ENCODE measurements at regions not wholly inside any gene's neighbourhood (a gene's known extent, or its start where the extent isn't known, plus 50 kb on each side); places are given as distances from the start of the nearest gene placed in this dataset.

DNA sequence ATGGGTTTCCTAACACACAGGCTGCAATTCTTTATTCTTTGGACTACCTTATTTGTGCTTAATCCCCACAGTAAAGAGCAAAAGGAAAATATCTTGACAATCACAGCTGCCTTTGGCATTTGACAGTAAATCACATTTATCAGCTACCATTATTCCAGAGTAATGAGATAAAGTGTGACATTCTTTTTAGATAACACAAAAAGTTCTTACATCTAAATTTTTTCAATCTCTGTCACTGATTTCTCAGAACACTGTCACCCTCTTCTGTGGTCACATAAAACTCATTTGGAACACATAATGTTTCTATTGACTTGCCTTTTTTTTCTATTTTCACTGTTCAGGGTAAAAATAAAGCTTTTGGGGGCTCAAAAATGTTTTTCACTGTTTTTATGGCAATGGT, 484.6 kb downstream of the LTN1 start:
- TF ChIP-seq Cebpa-rat (IDR thresholded peaks at IDR 0.05), result no peak
- Histone ChIP-seq H3K4me3 (no peak overlapping the region), H3K27me3 (no peaks in the 10 kb centered on the region), H3K9ac (no peak overlapping the region), H3K9me3 (peaks cover 17% of the 10 kb centered on the region), H3K27ac (no peak overlapping the region), H3K4me1 (no peaks in the 10 kb centered on the region), H3K4me2 (no peak overlapping the region), H4K20me1 (no peaks in the 10 kb centered on the region), H3K36me3 (no peaks in the 10 kb centered on the region)

DNA sequence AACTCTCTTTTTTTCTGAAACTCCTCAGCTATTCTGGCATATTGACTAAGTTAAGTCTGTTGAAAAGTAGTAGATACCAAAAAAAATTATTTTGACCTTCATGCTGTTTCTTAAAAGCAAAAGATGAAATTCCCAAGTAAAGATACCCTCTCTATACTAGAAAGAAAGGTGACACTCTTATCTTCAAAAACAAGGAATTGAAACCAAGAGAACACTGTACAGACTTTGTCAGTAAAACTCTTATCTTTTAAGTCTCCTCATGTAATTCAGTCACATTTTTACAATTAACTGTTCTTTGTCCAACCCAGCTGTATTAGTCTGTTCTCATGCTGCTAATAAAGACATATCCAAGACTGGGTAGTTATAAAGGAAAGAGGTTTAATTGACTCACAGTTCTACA, 496.2 kb downstream of the LTN1 start:
- no peaks in the 10 kb centered on the region for H3K36me3 ChIP-seq
- no peaks in the 10 kb centered on the region for H3K27me3 ChIP-seq
- no peak for TF ChIP-seq Cebpa-rat (IDR thresholded peaks at IDR 0.05)
- no peaks in the 10 kb centered on the region for H4K20me1 ChIP-seq
- H3K4me2 ChIP-seq, result no peak overlapping the region
- no peaks in the 10 kb centered on the region for H3K4me1 ChIP-seq
- no peaks in the 10 kb centered on the region for H3K9me3 ChIP-seq
- no peak overlapping the region for H3K9ac ChIP-seq
- no peak overlapping the region for H3K27ac ChIP-seq
- H3K4me3 ChIP-seq, result no peak overlapping the region

DNA sequence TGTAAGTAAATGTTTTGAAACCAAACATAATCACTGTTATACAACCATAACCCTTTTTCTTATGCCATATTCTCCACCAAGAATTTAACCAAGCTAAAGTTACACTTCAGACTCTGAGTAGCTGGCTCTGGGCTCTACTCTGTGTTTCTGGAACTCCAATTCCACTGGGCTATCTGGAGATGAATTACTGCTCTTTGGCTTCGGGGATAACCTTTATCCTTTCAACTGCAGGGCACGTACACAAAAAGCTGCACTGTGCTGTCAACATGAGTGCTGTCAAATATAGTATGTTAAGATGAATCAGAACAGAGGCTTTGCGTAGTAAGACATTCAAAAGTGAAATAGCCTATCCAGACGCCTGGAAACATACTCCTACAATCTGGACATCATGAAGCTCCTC, 500.6 kb downstream of the LTN1 start:
- Histone ChIP-seq H3K27ac (no peak overlapping the region), H3K27me3 (no peaks in the 10 kb centered on the region), H3K9ac (no peak overlapping the region), H3K9me3 (no peaks in the 10 kb centered on the region), H3K4me2 (no peak overlapping the region), H3K4me1 (no peaks in the 10 kb centered on the region), H4K20me1 (no peaks in the 10 kb centered on the region), H3K36me3 (no peaks in the 10 kb centered on the region), H3K4me3 (no peak overlapping the region)
- TF ChIP-seq Cebpa-rat (IDR thresholded peaks at IDR 0.05), result no peak

DNA sequence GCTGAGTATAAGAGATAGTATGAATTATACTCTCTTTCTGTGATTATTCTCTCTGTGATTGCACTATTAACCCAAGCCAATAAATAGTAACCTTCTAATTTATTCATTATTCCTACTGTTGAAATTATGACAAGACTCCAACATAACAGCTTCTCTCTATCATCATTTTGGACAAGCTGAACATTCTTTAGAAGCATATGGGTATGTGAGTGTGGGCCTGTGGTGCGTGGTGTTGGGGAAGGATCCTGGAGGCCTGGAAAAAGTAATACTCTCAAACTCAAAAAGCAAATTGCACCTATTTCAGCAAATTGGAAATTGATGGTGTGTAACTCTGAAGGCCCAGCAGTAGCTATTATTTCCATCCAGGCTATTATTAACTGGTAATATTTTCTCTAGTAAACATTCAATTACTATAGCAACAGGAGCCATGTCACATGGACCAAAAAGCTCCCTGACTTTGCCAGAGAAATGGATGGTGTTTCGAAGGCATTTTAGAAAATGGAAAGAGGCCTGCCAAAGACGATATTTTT, 502.8 kb downstream of the LTN1 start:
- no peaks in the 10 kb centered on the region for H4K20me1 ChIP-seq
- H3K4me1 ChIP-seq, result no peaks in the 10 kb centered on the region
- H3K27me3 ChIP-seq, result no peaks in the 10 kb centered on the region
- no peak overlapping the region for H3K4me3 ChIP-seq
- H3K9me3 ChIP-seq, result no peaks in the 10 kb centered on the region
- H3K9ac ChIP-seq, result no peak overlapping the region
- H3K4me2 ChIP-seq, result no peak overlapping the region
- H3K36me3 ChIP-seq, result no peaks in the 10 kb centered on the region
- no peak for TF ChIP-seq Cebpa-rat (IDR thresholded peaks at IDR 0.05)
- no peak overlapping the region for H3K27ac ChIP-seq

DNA sequence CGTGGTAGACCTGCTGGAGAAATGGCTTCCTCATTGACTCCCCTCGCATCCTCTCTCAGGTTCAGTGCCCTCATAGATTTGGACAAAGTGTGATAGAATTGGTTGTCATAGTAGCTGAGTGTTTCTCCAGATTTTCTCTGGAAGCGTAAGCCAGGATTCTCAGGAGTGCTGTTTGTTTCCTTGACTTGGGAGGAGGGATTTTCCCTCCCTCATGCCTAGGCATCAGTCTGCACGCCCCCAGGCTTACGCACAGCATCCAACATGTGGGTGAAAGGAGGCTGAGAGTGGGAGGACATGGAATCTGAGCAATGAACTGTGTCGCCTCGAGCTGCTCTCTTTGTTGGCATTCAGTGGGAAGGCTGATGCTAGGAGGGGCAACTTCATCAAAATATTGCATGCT, 503.5 kb downstream of the LTN1 start:
- no peaks in the 10 kb centered on the region for H4K20me1 ChIP-seq
- no peaks in the 10 kb centered on the region for H3K27me3 ChIP-seq
- H3K4me3 ChIP-seq, result no peak overlapping the region
- H3K4me2 ChIP-seq, result no peak overlapping the region
- H3K9ac ChIP-seq, result no peak overlapping the region
- H3K36me3 ChIP-seq, result no peaks in the 10 kb centered on the region
- no peak for TF ChIP-seq Cebpa-rat (IDR thresholded peaks at IDR 0.05)
- no peaks in the 10 kb centered on the region for H3K4me1 ChIP-seq
- no peak overlapping the region for H3K27ac ChIP-seq
- H3K9me3 ChIP-seq, result no peaks in the 10 kb centered on the region

DNA sequence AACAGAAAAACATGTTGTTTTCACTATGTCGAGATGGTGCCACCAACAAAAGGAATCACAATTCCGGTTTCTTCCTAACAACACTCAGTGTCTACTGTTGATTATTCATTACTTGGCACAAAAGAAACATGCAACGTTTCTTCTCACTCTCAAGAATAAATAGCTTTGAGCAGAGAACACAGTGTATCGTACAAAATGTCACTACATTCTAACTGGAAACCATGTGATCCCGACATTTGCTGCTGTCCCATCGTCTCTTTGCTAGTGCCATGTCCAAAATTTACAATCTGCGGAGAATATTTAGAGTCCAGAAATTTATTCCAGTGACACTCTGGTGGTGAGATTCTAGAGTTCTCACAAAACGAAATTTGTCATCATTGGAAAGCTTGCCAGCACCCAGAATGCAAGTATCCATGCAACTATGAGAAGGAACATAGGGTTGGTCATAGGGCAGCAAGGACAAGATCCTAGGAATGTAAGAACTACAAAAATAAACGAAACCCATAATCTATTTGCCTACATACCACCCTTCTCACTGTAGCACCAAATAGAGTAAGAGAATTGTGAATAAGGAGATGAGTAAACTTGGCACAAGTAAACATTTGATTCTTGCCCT, 505.1 kb downstream of the LTN1 start:
- no peak for TF ChIP-seq Cebpa-rat (IDR thresholded peaks at IDR 0.05)
- no peaks in the 10 kb centered on the region for H3K27me3 ChIP-seq
- H3K9me3 ChIP-seq, result no peaks in the 10 kb centered on the region
- H3K4me2 ChIP-seq, result no peak overlapping the region
- no peaks in the 10 kb centered on the region for H4K20me1 ChIP-seq
- H3K9ac ChIP-seq, result no peak overlapping the region
- H3K4me1 ChIP-seq, result no peaks in the 10 kb centered on the region
- H3K36me3 ChIP-seq, result no peaks in the 10 kb centered on the region
- no peak overlapping the region for H3K27ac ChIP-seq
- no peak overlapping the region for H3K4me3 ChIP-seq

DNA sequence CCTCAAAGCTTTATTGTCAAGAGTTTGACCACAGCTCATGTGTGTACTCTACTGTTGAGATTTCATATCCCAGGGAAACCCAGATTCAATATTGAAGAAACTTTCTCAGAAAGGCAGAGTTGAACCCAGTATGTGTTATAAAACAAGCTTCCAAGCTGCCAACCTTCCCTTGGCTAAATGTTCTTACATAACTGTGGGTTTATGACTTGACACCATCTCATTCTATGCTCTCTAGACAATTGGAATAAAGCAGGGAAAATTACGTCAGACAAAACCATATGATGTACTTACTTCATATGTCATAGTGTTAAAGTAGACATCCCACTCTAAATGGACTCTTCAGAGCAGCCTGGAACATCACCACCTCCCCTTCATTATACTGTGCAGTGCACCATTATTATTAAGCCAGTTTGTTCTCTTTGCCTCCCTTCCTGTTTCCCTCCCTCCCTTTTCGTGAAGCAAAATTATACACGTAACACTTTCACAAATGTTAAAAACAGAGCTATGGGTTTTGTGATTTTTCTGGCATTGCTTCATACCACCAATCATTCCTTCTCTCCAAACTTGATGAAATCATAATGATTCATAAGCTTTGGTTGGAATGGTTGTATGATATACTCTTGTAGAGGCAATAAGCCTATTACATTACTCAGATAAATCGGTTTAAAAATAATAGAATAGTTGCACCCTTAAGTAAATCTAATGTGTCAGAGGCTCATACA, 507.2 kb downstream of the LTN1 start:
- no peak for TF ChIP-seq Cebpa-rat (IDR thresholded peaks at IDR 0.05)
- Histone ChIP-seq H3K27ac (no peak overlapping the region), H3K9ac (no peak overlapping the region), H3K4me1 (no peaks in the 10 kb centered on the region), H3K27me3 (no peaks in the 10 kb centered on the region), H4K20me1 (no peaks in the 10 kb centered on the region), H3K4me3 (no peak overlapping the region), H3K9me3 (no peaks in the 10 kb centered on the region), H3K4me2 (no peak overlapping the region), H3K36me3 (no peaks in the 10 kb centered on the region)

DNA sequence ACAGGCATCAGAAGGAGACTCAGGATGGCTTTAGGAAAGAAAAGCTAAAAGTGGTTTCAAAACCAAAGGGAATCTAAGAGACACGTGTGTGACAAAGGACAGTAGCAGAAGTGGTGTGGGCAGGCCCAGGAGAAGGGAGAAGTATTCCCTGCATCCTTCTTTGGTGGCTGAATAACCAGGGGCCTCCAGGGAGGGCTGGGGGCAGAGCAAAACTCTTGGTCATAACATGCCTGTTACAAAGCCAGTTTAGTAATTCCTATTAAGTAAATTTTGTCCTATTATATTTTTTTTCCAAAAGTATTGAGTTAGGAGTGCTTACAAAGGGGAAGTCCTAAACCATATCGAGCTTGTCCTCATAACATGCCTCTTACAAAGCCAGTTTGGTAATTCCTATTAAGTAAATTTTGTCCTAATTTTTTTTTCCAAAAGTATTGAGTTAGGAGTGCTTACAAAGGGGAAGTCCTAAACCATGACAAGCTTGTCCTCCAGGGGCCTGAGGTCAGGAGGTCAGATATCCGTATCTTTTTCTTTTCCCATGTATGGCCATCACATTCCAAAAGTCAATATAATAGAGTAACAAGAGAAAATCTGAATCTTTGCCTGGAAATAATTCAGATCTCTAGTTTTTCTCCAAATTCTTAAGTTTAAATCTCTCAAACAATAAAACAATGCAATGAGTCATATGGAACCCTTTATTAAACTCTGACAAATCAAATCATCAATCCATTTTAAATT, 509.2 kb downstream of the LTN1 start:
- Histone ChIP-seq H4K20me1 (no peaks in the 10 kb centered on the region), H3K4me1 (no peaks in the 10 kb centered on the region), H3K9ac (no peak overlapping the region), H3K4me3 (no peak overlapping the region), H3K9me3 (no peaks in the 10 kb centered on the region), H3K36me3 (no peaks in the 10 kb centered on the region), H3K27ac (no peak overlapping the region), H3K27me3 (no peaks in the 10 kb centered on the region), H3K4me2 (no peak overlapping the region)
- no peak for TF ChIP-seq Cebpa-rat (IDR thresholded peaks at IDR 0.05)

DNA sequence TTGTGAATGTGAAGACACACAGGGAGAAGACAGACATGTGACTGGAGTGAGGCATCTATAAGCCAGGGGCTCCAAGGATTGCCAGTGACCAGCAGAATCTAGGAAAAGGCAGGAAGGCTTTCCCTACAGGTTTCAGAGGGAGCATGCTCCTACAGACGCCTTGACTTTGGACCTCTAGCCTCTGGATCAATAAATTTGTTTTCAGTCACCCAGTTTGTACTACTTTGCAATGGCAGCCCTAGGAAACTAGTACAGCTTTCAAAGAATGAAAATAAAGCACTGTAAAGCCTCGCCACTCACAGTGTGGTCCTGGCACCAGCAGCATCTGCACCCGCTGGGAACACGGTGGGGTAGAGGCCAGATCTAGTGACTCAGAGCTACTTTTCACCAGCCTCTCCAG, 510.0 kb downstream of the LTN1 start:
- H3K9ac ChIP-seq, result no peak overlapping the region
- H3K36me3 ChIP-seq, result no peaks in the 10 kb centered on the region
- TF ChIP-seq Cebpa-rat (IDR thresholded peaks at IDR 0.05), result no peak
- H3K4me3 ChIP-seq, result no peak overlapping the region
- H4K20me1 ChIP-seq, result no peaks in the 10 kb centered on the region
- H3K9me3 ChIP-seq, result peaks cover 3% of the 10 kb centered on the region; the same call in 1 of the 2 replicates
- no peak overlapping the region for H3K27ac ChIP-seq
- H3K27me3 ChIP-seq, result no peaks in the 10 kb centered on the region
- no peaks in the 10 kb centered on the region for H3K4me1 ChIP-seq
- no peak overlapping the region for H3K4me2 ChIP-seq

DNA sequence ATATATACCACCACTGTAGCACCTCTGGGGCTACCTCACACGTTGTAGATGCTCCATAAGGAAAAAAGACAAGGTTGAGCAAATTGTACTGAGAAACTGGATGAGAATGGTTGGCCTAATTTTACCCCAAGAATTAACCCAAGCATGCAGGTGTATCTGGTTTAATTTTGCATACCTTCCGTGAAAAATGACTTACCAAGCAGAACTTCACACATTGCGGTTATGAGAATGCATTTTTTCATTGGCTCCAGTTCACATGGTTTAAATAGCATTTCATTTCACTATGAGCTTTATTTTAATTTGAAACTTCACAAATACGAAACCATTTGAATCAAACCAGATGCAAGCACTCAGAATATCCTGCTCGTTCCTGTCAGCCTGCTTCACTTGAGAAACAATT, 512.2 kb downstream of the LTN1 start:
- Histone ChIP-seq H3K27ac (no peak overlapping the region), H3K9me3 (peaks cover 4% of the 10 kb centered on the region; the same call in 1 of the 2 replicates), H4K20me1 (no peaks in the 10 kb centered on the region), H3K4me1 (no peaks in the 10 kb centered on the region), H3K4me3 (no peak overlapping the region), H3K4me2 (no peak overlapping the region), H3K9ac (no peak overlapping the region), H3K27me3 (no peaks in the 10 kb centered on the region), H3K36me3 (no peaks in the 10 kb centered on the region)
- no peak for TF ChIP-seq Cebpa-rat (IDR thresholded peaks at IDR 0.05)

All from BLaER1 (cell line).